ENCODE measurements at regions not wholly inside any gene's neighbourhood (a gene's known extent, or its start where the extent isn't known, plus 50 kb on each side); places are given as distances from the start of the nearest gene placed in this dataset.

DNA sequence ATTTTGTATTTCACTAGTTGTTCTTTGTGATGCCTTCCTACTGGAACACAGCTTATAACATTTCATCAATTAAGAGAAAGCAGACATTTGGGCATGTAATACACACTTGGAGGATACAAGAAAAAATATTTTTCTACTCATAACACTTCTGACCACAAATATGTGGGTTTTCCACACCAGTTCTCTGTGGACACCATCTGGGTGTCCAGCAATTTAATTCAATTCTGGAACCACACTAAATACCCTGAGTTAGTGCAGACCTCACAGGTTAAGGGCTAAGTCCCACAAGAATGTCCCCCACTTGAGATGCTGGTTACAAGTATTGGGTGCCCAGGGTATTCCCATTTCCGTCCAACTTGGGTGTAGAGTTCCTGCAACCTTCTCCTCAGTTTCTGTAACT is 91.1 kb upstream of the SKOR2 start:
- no peak for TF ChIP-seq CTCF (IDR thresholded peaks at IDR 0.05; ENCODE audit: unreplicated experiment)
- Mint-ChIP-seq H3K27me3 (ENCODE audit: unreplicated experiment) (no peaks in the 10 kb centered on the region), H3K27ac (ENCODE audit: unreplicated experiment) (no peak overlapping the region), H3K4me1 (ENCODE audit: unreplicated experiment) (no peaks in the 10 kb centered on the region), H3K36me3 (ENCODE audit: low read depth, unreplicated experiment) (no peaks in the 10 kb centered on the region), H3K4me3 (ENCODE audit: unreplicated experiment) (no peak overlapping the region), H3K9me3 (ENCODE audit: unreplicated experiment) (no peaks in the 10 kb centered on the region)
- DNase-seq (ENCODE audit: low spot score): no peak

GRCh38 chr18:47341678-47342077 is 90.2 kb upstream of the SKOR2 start:
- DNase-seq (ENCODE audit: low spot score): no peak
- no peak overlapping the region for H3K27ac Mint-ChIP-seq (ENCODE audit: unreplicated experiment)
- no peak overlapping the region for H3K4me3 Mint-ChIP-seq (ENCODE audit: unreplicated experiment)
- no peaks in the 10 kb centered on the region for H3K9me3 Mint-ChIP-seq (ENCODE audit: unreplicated experiment)
- no peak for TF ChIP-seq CTCF (IDR thresholded peaks at IDR 0.05; ENCODE audit: unreplicated experiment)
- H3K36me3 Mint-ChIP-seq (ENCODE audit: low read depth, unreplicated experiment): no peaks in the 10 kb centered on the region
- no peaks in the 10 kb centered on the region for H3K27me3 Mint-ChIP-seq (ENCODE audit: unreplicated experiment)
- H3K4me1 Mint-ChIP-seq (ENCODE audit: unreplicated experiment): no peaks in the 10 kb centered on the region

DNA sequence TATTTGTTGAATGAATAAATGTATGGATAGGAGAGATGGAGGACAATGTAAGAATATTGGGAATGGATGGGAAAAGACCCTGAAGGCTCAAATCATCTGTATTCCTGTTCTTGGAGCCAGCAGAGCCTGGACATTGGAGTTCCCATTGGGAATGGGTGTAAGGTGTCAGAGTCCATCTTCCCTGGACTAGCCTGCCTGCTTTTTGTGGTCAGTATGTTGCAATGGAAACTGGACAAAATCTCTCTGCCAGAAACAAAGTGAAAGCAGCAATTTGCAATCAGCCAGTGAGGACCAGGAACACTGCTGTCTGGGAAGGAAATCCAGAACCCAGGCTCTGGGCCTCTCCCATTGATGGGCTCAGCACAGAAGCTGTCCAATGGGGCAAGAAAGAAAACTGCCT is 83.5 kb upstream of the SKOR2 start:
- no peak for DNase-seq (ENCODE audit: low spot score)
- peaks cover 8% of the 10 kb centered on the region for H3K27me3 Mint-ChIP-seq (ENCODE audit: unreplicated experiment)
- no peaks in the 10 kb centered on the region for H3K9me3 Mint-ChIP-seq (ENCODE audit: unreplicated experiment)
- no peak overlapping the region for H3K27ac Mint-ChIP-seq (ENCODE audit: unreplicated experiment)
- no peak for TF ChIP-seq CTCF (IDR thresholded peaks at IDR 0.05; ENCODE audit: unreplicated experiment)
- peaks cover 4% of the 10 kb centered on the region for H3K4me1 Mint-ChIP-seq (ENCODE audit: unreplicated experiment)
- H3K4me3 Mint-ChIP-seq (ENCODE audit: unreplicated experiment): no peak overlapping the region
- no peaks in the 10 kb centered on the region for H3K36me3 Mint-ChIP-seq (ENCODE audit: low read depth, unreplicated experiment)

DNA sequence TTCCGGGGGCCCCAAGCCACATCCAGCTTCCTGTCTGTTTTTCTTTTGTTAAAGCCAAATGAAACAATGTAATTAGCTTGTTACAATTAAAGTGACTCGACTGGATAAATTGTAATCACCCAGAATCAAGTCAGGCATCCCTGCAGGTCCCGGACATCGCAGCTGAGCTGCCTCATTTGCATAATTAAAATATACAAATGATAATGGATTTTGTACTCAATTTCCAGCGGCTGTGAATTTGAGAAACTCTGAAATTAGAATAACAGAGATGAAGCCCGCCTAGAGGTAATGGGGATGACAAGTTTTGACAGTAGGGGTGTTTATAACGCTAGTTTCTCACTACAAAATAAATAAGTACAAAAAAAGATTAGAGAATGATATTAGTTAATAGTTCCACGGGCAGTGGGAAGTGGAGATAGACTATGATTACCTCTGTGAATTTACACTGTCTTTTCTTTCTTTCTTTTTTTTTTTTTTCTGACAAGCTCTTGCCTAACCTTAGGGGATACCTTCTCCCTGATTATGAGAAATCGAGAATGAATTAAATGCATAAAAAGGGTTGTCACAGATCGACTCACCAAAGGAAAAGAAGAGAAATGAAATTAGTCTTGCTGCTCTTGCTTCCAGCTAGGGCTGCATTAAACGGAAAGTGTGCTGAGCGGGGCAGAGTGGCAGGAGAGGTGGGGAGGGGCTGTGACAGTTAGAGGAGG is 82.6 kb upstream of the SKOR2 start:
- Mint-ChIP-seq H3K9me3 (ENCODE audit: unreplicated experiment) (no peaks in the 10 kb centered on the region), H3K27ac (ENCODE audit: unreplicated experiment) (no peak overlapping the region), H3K27me3 (ENCODE audit: unreplicated experiment) (peaks cover 8% of the 10 kb centered on the region), H3K4me3 (ENCODE audit: unreplicated experiment) (no peak overlapping the region), H3K4me1 (ENCODE audit: unreplicated experiment) (peaks cover 4% of the 10 kb centered on the region), H3K36me3 (ENCODE audit: low read depth, unreplicated experiment) (no peaks in the 10 kb centered on the region)
- TF ChIP-seq CTCF (IDR thresholded peaks at IDR 0.05; ENCODE audit: unreplicated experiment): no peak
- no peak for DNase-seq (ENCODE audit: low spot score)

DNA sequence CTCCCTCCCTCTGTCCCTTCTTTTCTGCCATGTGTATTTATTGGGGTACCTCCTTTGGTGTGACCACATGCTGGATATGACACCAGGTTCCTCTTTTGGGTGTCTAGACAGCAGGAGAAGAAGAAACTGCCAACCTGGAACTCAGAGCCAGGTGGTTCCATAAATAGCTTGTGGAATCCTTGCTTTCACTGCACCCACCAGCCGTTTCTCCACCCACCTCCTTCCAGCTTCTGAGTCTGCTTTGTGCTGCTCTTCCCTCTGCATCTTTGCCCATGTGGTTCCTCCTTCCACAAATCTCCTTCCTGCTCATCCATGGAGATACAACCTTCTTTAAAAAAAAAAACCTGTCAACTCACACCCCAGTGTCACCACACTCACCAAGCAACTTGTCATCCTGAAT is 80.2 kb upstream of the SKOR2 start:
- Mint-ChIP-seq H3K36me3 (ENCODE audit: low read depth, unreplicated experiment) (no peaks in the 10 kb centered on the region), H3K4me1 (ENCODE audit: unreplicated experiment) (peaks cover 4% of the 10 kb centered on the region), H3K27ac (ENCODE audit: unreplicated experiment) (no peak overlapping the region), H3K4me3 (ENCODE audit: unreplicated experiment) (no peak overlapping the region), H3K9me3 (ENCODE audit: unreplicated experiment) (no peaks in the 10 kb centered on the region), H3K27me3 (ENCODE audit: unreplicated experiment) (peaks cover 8% of the 10 kb centered on the region)
- TF ChIP-seq CTCF (IDR thresholded peaks at IDR 0.05; ENCODE audit: unreplicated experiment): no peak
- DNase-seq (ENCODE audit: low spot score): no peak

All from endothelial cell (in vitro differentiated cells).